GM12892 (cell line): ENCODE measurements at regions not wholly inside any gene's neighbourhood (a gene's known extent, or its start where the extent isn't known, plus 50 kb on each side); places are given as distances from the start of the nearest gene placed in this dataset.

Experiments
- POLR2A ChIP-seq: IDR thresholded peaks from 2 replicates; pipeline ENCODE4 v1.6.1; 2011; ENCODE audit warnings: low read depth, low read length, control low read depth
- POLR2AphosphoS5 ChIP-seq: IDR thresholded peaks from 2 replicates; pipeline ENCODE4 v1.6.1; 2011; ENCODE audit warnings: low read depth, low read length, control low read depth

DNA sequence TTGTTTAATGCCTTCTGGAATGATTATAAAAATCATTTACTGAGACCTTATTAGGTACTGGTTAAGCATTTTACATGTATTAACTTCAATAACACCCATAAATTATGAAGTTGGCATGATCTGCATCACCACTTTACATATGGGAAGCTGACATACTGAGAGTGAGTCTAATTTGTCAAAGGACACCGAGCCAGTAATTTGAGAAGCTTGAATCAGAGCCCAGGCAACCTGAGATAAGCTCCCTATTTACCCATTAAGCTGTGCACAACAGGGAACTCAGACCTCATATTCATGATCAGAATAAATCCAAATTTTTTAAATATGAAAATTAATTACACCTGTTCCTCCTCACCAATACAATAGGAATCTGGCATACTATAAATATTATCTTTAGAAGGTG is 247.9 kb upstream of the EPHA5 start:
- TF ChIP-seq POLR2A, result no peak
- TF ChIP-seq POLR2AphosphoS5, result no peak
